Body of pancreas (tissue), 4 donors: ENCODE measurements at regions not wholly inside any gene's neighbourhood (a gene's known extent, or its start where the extent isn't known, plus 50 kb on each side); places are given as distances from the start of the nearest gene placed in this dataset.

ENCODE experiments used
- ATAC-seq: fragments of 150-250 bp; one replicate; pipeline ENCODE4 v1.9.1; 2016
- DNase-seq, 4 donors: peaks; one replicate each; pipeline ENCODE4 v3.0.0-alpha.2; 2019
- H3K27ac ChIP-seq, 4 donors: fragments of 200-600 bp; sonication (generic); 1 replicate in 3 of 4; 2 replicates in 1 of 4; pipeline versions ENCODE4 v1.5.1 to v1.6.1; 2016 to 2019; ENCODE audit warnings: mild to moderate bottlenecking in 1 of 4, mixed read lengths in 1 of 4, moderate library complexity in 1 of 4
- H3K27me3 ChIP-seq, 2 donors: fragments of 200-600 bp; sonication (generic); one replicate each; pipeline ENCODE4 v1.6.0; 2016; ENCODE audit warnings: mild to moderate bottlenecking in 1 of 2
- H3K36me3 ChIP-seq, 2 donors: fragments of 200-600 bp; sonication (generic); replicated peaks in 1 of 2; 2 replicates each; pipeline ENCODE4 v1.5.1; 2016; ENCODE audit warnings: low read depth in 2 of 2; ENCODE audit not compliant: insufficient read depth in 1 of 2
- H3K4me1 ChIP-seq: fragments of 200-600 bp; sonication (generic); one replicate; pipeline ENCODE4 v1.6.0; 2016
- H3K4me3 ChIP-seq, 2 donors: fragments of 200-600 bp; sonication (generic); 1 replicate in 1 of 2; 2 replicates in 1 of 2; pipeline ENCODE4 v1.5.1; 2016 to 2019
- H3K9me3 ChIP-seq, 3 donors: fragments of 200-600 bp; sonication (generic); 1 replicate in 2 of 3; 2 replicates in 1 of 3; pipeline ENCODE4 v1.5.1; 2016
- CTCF ChIP-seq, 7 experiments: fragments of 450-650 bp in 4 of 7; fragments of 200-600 bp in 3 of 7; sonication (generic) in 3 of 7; IDR thresholded peaks; one replicate each; pipeline ENCODE4 v1.5.1; 2016 to 2019; ENCODE audit warnings: antibody characterized with exemption in 7 of 7
- POLR2A ChIP-seq, 3 donors: fragments of 450-650 bp; IDR thresholded peaks; one replicate each; pipeline ENCODE4 v1.6.1; 2016; ENCODE audit warnings: antibody characterized with exemption in 3 of 3, mild to moderate bottlenecking in 2 of 3
- WGBS, 2 donors: methylation state at CpG; one replicate each; pipeline ENCODE4 v1.1.5; 2017; 5-methylcytosine and 5-hydroxymethylcytosine counted together
- intact Hi-C: fragments of 100-400 bp; cut with DNase I; formaldehyde crosslinking; loops from one replicate; pipeline ENCODE4 v1.15.1; 2023

GRCh38 chr2:37507051-37507410 lies 162.6 kb downstream of the QPCT start:
- Histone ChIP-seq H3K27ac (no peak overlapping the region), H3K4me1 (peaks cover 6% of the 10 kb centered on the region), H3K27me3 (no peaks in the 10 kb centered on the region), H3K36me3 (no peaks in the 10 kb centered on the region), H3K4me3 (no peak overlapping the region), H3K9me3 (no peaks in the 10 kb centered on the region)
- TF ChIP-seq POLR2A (IDR thresholded peaks at IDR 0.05) (no peak), CTCF (IDR thresholded peaks at IDR 0.05) (no peak)
- intact Hi-C loops, result no loop called here
- ATAC-seq (no peak), DNase-seq (no peak)
- WGBS, 2 donors, result 43 to 51% methylated on average over 3 of the region's 3 CpGs

GRCh38 chr2:37507703-37508102 lies 163.3 kb downstream of the QPCT start:
- DNase-seq, result no peak
- Histone ChIP-seq H3K36me3 (no peaks in the 10 kb centered on the region), H3K27me3 (no peaks in the 10 kb centered on the region), H3K9me3 (no peaks in the 10 kb centered on the region), H3K27ac (no peak overlapping the region), H3K4me3 (no peak overlapping the region), H3K4me1 (peaks cover 6% of the 10 kb centered on the region)
- intact Hi-C loops, result no loop called here
- TF ChIP-seq CTCF (IDR thresholded peaks at IDR 0.05) (no peak), POLR2A (IDR thresholded peaks at IDR 0.05) (no peak)
- 67 to 78% methylated on average over 6 of the region's 6 CpGs for WGBS, 2 donors
- ATAC-seq, result no peak

- intact Hi-C loops, result no loop called here
- H3K27me3 ChIP-seq, result no peaks in the 10 kb centered on the region
- 59 to 66% methylated on average over 1 of the region's 1 CpG for WGBS, 2 donors
- no peaks in the 10 kb centered on the region for H3K36me3 ChIP-seq
- no peak overlapping the region for H3K27ac ChIP-seq
- no peak overlapping the region for H3K4me3 ChIP-seq
- ATAC-seq, result no peak
- no peaks in the 10 kb centered on the region for H3K4me1 ChIP-seq
- no peak for DNase-seq
- no peaks in the 10 kb centered on the region for H3K9me3 ChIP-seq
- TF ChIP-seq CTCF (IDR thresholded peaks at IDR 0.05), result no peak
- no peak for TF ChIP-seq POLR2A (IDR thresholded peaks at IDR 0.05)
Measured at GRCh38 chr2:37512971-37513370, 158.5 kb downstream of the CDC42EP3 start.

- Histone ChIP-seq H3K36me3 (no peaks in the 10 kb centered on the region), H3K4me1 (no peaks in the 10 kb centered on the region), H3K27ac (no peak overlapping the region), H3K9me3 (no peaks in the 10 kb centered on the region), H3K27me3 (no peaks in the 10 kb centered on the region), H3K4me3 (no peak overlapping the region)
- intact Hi-C loops, result no loop called here
- ATAC-seq, result peak; percentile 60
- DNase-seq, result peak in 2 of 4 donors; percentile 17 to 51
- 37 to 38% methylated on average over 5 of the region's 5 CpGs for WGBS, 2 donors
- TF ChIP-seq CTCF (IDR thresholded peaks at IDR 0.05) (no peak), POLR2A (IDR thresholded peaks at IDR 0.05) (no peak)
Measured at GRCh38 chr2:37523814-37524362, 147.6 kb downstream of the CDC42EP3 start.

GRCh38 chr2:37526323-37526722 lies 145.1 kb downstream of the CDC42EP3 start:
- DNase-seq, result no peak
- no peak for ATAC-seq
- intact Hi-C loops, result no loop called here
- H3K9me3 ChIP-seq, result no peaks in the 10 kb centered on the region
- no peaks in the 10 kb centered on the region for H3K36me3 ChIP-seq
- TF ChIP-seq POLR2A (IDR thresholded peaks at IDR 0.05) (no peak), CTCF (IDR thresholded peaks at IDR 0.05) (no peak)
- 54 to 56% methylated on average over 4 of the region's 4 CpGs for WGBS, 2 donors
- no peak overlapping the region for H3K4me3 ChIP-seq
- H3K4me1 ChIP-seq, result no peaks in the 10 kb centered on the region
- no peaks in the 10 kb centered on the region for H3K27me3 ChIP-seq
- H3K27ac ChIP-seq, result no peak overlapping the region
